ENCODE measurements at regions not wholly inside any gene's neighbourhood (a gene's known extent, or its start where the extent isn't known, plus 50 kb on each side); places are given as distances from the start of the nearest gene placed in this dataset.

DNA sequence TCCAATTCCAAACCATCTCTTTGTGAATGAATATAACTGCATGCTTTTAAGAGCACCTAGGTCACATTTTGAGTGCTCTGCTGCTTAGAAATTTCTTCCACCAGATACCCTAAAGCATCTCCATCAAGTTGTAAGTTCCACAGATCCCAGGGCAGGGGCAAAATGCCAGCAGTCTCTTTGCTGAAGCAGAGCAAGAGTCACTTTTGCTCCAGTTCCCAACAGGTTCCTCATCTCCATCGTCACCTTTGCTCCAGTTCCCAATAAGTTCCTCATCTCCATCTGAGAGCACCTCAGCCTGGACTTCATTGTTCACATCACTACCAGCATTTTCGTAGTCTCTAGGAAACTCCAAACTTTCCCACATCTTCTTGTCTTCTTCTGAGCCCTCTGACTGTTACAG lies 116.7 kb upstream of the ALKAL2 start:
- TF ChIP-seq, protein P1, sequence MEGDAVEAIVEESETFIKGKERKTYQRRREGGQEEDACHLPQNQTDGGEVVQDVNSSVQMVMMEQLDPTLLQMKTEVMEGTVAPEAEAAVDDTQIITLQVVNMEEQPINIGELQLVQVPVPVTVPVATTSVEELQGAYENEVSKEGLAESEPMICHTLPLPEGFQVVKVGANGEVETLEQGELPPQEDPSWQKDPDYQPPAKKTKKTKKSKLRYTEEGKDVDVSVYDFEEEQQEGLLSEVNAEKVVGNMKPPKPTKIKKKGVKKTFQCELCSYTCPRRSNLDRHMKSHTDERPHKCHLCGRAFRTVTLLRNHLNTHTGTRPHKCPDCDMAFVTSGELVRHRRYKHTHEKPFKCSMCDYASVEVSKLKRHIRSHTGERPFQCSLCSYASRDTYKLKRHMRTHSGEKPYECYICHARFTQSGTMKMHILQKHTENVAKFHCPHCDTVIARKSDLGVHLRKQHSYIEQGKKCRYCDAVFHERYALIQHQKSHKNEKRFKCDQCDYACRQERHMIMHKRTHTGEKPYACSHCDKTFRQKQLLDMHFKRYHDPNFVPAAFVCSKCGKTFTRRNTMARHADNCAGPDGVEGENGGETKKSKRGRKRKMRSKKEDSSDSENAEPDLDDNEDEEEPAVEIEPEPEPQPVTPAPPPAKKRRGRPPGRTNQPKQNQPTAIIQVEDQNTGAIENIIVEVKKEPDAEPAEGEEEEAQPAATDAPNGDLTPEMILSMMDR (IDR thresholded peaks at IDR 0.05; ENCODE audit: extremely low read depth, missing control alignments) = no peak
- no peak for DNase-seq (ENCODE audit: low spot score)

DNA sequence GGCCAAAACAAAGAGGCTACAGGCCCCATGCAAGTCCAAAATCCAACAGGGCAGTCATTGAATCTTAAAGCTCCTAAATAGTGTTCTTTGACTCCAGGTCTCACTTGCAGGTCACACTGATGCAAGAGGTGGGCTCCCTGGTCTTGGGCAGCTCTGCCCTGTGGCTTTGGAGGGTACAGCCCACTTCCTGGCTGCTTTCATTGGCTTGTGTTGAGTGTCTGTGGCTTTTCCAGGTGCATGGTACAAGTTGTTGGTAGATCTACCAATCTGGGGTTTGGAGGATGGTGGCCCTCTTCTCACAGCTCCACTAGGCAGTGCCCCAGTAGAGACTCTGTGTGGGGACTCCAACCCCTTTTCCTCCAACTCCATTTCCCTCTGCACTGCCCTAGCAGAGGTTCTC lies 115.8 kb upstream of the ALKAL2 start:
- no peak for DNase-seq (ENCODE audit: low spot score)
- TF ChIP-seq, protein P1 (IDR thresholded peaks at IDR 0.05; ENCODE audit: extremely low read depth, missing control alignments) = no peak

DNA sequence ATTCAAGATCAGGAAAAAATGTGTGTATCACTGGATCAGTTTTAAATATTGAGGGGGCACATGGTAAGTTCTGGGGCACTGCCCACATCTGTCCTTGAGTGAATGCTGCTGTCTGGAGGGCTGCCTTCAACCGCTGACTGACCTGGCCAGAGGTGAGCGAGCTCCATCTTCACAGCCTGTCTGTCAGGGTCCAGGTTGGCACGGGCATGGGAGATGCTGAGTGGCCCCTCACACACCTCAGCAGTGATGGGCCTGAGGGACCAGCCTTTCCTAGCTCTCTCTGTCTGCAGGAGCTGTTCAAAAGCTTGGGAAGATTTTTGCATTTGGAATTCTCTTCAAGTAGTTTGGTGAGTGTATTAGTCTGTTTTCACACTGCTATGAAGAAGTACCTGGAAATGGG lies 114.8 kb upstream of the ALKAL2 start:
- no peak for DNase-seq (ENCODE audit: low spot score)
- TF ChIP-seq, protein P1 (IDR thresholded peaks at IDR 0.05; ENCODE audit: extremely low read depth, missing control alignments) = no peak

DNA sequence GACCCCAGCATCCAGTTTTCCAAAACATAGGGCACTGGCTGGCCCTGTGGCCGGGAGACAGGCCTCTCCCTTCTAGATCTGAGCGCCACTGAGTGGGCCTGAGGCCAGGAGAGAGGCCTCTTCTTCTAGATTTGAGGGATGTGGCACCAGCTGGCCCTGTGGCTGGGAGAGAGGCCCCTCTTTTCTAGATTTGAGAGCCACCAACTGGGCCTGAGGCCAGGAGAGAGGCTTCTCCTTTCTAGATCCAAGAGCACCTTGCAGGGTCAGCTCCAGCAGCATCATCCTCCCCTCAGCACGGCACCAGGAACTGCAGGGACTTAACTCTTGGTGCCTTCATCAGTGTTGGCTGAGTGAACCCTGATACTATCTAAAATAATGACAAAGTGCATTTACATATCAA lies 114.3 kb upstream of the ALKAL2 start:
- TF ChIP-seq, protein P1 (IDR thresholded peaks at IDR 0.05; ENCODE audit: extremely low read depth, missing control alignments) = no peak
- DNase-seq (ENCODE audit: low spot score) = no peak

DNA sequence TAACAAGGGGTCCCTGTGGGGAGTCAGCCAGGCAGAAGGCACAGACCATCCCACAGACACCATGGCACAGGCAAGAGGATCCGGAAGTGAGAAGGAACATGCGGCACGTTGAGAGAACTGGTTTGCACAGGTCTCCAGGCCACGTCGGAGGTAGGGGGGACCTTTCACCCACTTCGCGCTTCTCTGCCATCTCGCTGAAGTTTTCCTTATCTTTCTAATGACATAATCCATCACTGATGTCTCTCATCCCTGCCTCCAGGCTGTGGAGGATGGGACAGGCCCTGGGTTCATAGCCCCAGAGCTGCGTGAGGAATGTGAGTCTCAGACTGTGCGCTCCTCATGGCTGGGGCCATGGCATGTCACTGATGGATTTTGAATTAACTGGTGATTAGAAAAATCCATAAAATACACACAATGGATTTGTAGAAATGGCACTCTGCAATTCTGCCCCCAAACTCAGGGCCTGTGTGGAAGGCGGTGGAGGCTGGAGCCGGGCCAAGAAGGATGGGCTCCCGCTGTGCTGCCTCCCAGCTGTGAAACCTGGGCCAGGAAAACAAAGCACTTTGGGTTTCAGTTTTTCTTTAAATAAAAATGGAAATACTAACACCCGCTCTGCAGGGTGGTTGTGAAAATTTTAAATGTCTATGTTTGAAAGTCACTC lies 113.3 kb upstream of the ALKAL2 start:
- TF ChIP-seq, protein P1 (IDR thresholded peaks at IDR 0.05; ENCODE audit: extremely low read depth, missing control alignments) = no peak
- no peak for DNase-seq (ENCODE audit: low spot score)

DNA sequence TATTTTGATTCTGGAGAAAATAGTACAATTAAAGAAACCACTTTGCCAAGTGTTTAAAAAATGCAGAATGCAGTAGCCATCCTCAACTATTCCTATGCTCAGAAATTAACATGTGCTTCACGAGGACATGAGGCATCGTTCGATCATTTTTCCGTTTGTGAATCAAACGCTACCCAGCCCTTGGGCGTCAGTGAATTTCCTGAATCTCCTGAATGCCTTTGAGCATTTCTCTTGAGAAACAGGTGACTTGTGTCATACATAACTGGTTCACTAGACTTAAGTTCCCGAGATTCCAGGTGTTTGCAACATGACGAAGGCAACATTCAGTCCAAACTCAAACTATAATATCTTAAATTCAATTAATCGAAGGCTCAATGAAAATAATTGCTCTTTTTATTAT lies 110.0 kb upstream of the ALKAL2 start:
- no peak for DNase-seq (ENCODE audit: low spot score)
- TF ChIP-seq, protein P1 (IDR thresholded peaks at IDR 0.05; ENCODE audit: extremely low read depth, missing control alignments) = no peak

DNA sequence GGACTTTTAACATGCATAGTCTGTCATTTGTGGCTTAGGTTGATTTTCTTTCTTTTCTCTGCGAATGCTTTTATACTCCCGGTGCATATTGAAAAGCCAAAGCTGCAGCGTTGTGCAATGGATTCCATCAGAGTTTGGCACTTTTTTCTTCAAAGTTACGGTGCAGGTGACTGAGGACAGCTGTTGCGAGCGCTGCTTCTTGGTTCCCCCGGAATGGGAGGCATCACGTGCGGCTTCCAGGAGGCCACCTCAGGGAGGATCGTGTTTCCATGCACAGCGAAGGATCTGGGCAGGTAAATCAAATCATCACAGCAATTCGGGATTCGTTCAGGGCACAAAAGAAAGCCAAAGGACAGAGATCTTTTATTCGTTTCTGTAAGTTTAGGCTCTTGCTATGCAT lies 109.6 kb upstream of the ALKAL2 start:
- TF ChIP-seq, protein P1 (IDR thresholded peaks at IDR 0.05; ENCODE audit: extremely low read depth, missing control alignments) = no peak

More for the DNA sequence above, 109.6 kb upstream of the ALKAL2 start:
- DNase-seq (ENCODE audit: low spot score) = no peak

Data from GM20000 (cell line).